ENCODE measurements at regions not wholly inside any gene's neighbourhood (a gene's known extent, or its start where the extent isn't known, plus 50 kb on each side); places are given as distances from the start of the nearest gene placed in this dataset.

GRCh38 chr4:111955001-111955400, 190.3 kb upstream of the FAM241A start:
- Histone ChIP-seq H3K4me1 (replicated peaks in 1 of 2) (no peaks in the 10 kb centered on the region), H3K4me3 (no peak overlapping the region), H3K9me3 (replicated peaks in 1 of 3) (no peaks in the 10 kb centered on the region), H3K36me3 (replicated peaks in 1 of 2) (no peaks in the 10 kb centered on the region), H3K27me3 (no peaks in the 10 kb centered on the region), H3K27ac (no peak overlapping the region)
- DNase-seq, result no peak
- WGBS, 4 donors, result 45 to 52% (median 49%) methylated on average over 4 of the region's 4 CpGs
- intact Hi-C loops (cut with DNase I), result no loop called here
- TF ChIP-seq POLR2A (IDR thresholded peaks at IDR 0.05) (no peak), CTCF (IDR thresholded peaks at IDR 0.05) (no peak)

DNA sequence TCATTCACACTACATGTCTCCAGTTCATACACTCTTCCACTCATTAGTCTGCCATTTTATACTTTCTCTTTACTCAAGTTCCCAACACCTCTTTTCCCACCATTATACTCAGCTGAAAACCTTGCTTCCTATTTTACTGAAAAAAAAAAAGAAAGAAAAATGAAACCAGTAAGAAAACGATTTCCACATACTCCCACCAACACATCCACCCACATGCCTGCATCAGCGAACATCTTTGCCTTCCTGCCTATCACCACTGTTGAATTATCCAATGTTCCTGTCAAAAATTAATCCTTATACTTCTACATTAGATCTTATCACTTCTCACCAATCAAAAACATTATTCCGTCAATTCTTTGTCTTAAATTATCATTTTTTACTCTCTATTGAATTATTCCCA, 188.1 kb upstream of the FAM241A start:
- no peaks in the 10 kb centered on the region for H3K4me1 ChIP-seq (replicated peaks in 1 of 2)
- no peaks in the 10 kb centered on the region for H3K27me3 ChIP-seq
- DNase-seq, result no peak
- 47 to 70% (median 62%) methylated on average over 3 of the region's 3 CpGs for WGBS, 4 donors
- H3K9me3 ChIP-seq (replicated peaks in 1 of 3), result no peaks in the 10 kb centered on the region
- no peaks in the 10 kb centered on the region for H3K36me3 ChIP-seq (replicated peaks in 1 of 2)
- intact Hi-C loops (cut with DNase I), result no loop called here
- H3K4me3 ChIP-seq, result no peak overlapping the region
- H3K27ac ChIP-seq, result no peak overlapping the region
- no peak for TF ChIP-seq POLR2A (IDR thresholded peaks at IDR 0.05)
- TF ChIP-seq CTCF (IDR thresholded peaks at IDR 0.05), result no peak

DNA sequence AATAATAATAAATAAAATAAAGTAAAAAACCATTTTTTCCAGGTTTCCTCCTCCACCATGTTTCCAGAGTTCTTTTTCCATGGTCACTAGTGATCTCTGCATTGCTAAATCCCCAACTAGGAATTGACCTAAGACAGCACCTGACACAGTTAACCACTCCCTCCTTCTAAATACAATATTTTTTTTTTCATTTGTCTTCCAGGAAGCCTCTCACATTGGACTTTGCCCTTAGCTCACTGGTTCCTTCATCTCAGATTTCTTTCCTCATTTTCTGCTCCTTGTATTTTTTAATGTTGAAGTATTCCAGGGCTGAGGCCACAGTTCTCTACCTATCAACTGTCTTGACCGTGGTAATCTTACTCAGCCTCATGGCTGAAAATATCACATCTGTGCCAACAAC, 187.3 kb upstream of the FAM241A start:
- 57 to 82% (median 73%) methylated on average over 1 of the region's 1 CpG for WGBS, 4 donors
- DNase-seq, result no peak
- Histone ChIP-seq H3K9me3 (replicated peaks in 1 of 3) (no peaks in the 10 kb centered on the region), H3K27me3 (no peaks in the 10 kb centered on the region), H3K27ac (no peak overlapping the region), H3K4me1 (replicated peaks in 1 of 2) (no peaks in the 10 kb centered on the region), H3K4me3 (no peak overlapping the region), H3K36me3 (replicated peaks in 1 of 2) (no peaks in the 10 kb centered on the region)
- no peak for TF ChIP-seq CTCF (IDR thresholded peaks at IDR 0.05)
- no peak for TF ChIP-seq POLR2A (IDR thresholded peaks at IDR 0.05)
- intact Hi-C loops (cut with DNase I), result no loop called here

GRCh38 chr4:111959222-111959621, 186.0 kb upstream of the FAM241A start:
- H3K4me1 ChIP-seq (replicated peaks in 1 of 2), result no peaks in the 10 kb centered on the region
- H3K27me3 ChIP-seq, result no peaks in the 10 kb centered on the region
- no peak overlapping the region for H3K4me3 ChIP-seq
- intact Hi-C loops (cut with DNase I), result no loop called here
- TF ChIP-seq POLR2A (IDR thresholded peaks at IDR 0.05) (no peak), CTCF (IDR thresholded peaks at IDR 0.05) (no peak)
- DNase-seq, result no peak
- no peak overlapping the region for H3K27ac ChIP-seq
- WGBS, 4 donors, result 55 to 67% (median 60%) methylated on average over 2 of the region's 2 CpGs
- H3K9me3 ChIP-seq (replicated peaks in 1 of 3), result no peaks in the 10 kb centered on the region
- H3K36me3 ChIP-seq (replicated peaks in 1 of 2), result no peaks in the 10 kb centered on the region
